ENCODE measurements at regions not wholly inside any gene's neighbourhood (a gene's known extent, or its start where the extent isn't known, plus 50 kb on each side); places are given as distances from the start of the nearest gene placed in this dataset.

GRCh38 chr5:57406641-57407040 lies 76.0 kb downstream of the ACTBL2 start:
- DNase-seq (ENCODE audit: low read depth in 1 of 2, low spot score in 1 of 2): no peak
- no peak overlapping the region for H3K27ac ChIP-seq (replicated peaks)
- TF ChIP-seq REST (IDR thresholded peaks at IDR 0.05; ENCODE audit: insufficient replicate concordance, low read depth) (no peak), GABPA (IDR thresholded peaks at IDR 0.05; ENCODE audit: low read depth) (no peak), CTCF (IDR thresholded peaks at IDR 0.05; ENCODE audit: insufficient read depth, low read length) (no peak), SPI1 (IDR thresholded peaks at IDR 0.05; ENCODE audit: borderline replicate concordance, low read depth) (no peak), POLR2AphosphoS5 (IDR thresholded peaks at IDR 0.05; ENCODE audit: low read depth) (no peak)
- H3K4me3 ChIP-seq (replicated peaks; ENCODE audit: insufficient read depth, low read length): no peak overlapping the region
- no peaks in the 10 kb centered on the region for H3K27me3 ChIP-seq (ENCODE audit: insufficient read depth, poor library complexity, severe bottlenecking)

GRCh38 chr5:57405984-57406383 lies 76.6 kb downstream of the ACTBL2 start:
- TF ChIP-seq SPI1 (IDR thresholded peaks at IDR 0.05; ENCODE audit: borderline replicate concordance, low read depth) (no peak), POLR2AphosphoS5 (IDR thresholded peaks at IDR 0.05; ENCODE audit: low read depth) (no peak), REST (IDR thresholded peaks at IDR 0.05; ENCODE audit: insufficient replicate concordance, low read depth) (no peak), CTCF (IDR thresholded peaks at IDR 0.05; ENCODE audit: insufficient read depth, low read length) (no peak), GABPA (IDR thresholded peaks at IDR 0.05; ENCODE audit: low read depth) (no peak)
- H3K4me3 ChIP-seq (replicated peaks; ENCODE audit: insufficient read depth, low read length): no peak overlapping the region
- no peaks in the 10 kb centered on the region for H3K27me3 ChIP-seq (ENCODE audit: insufficient read depth, poor library complexity, severe bottlenecking)
- H3K27ac ChIP-seq (replicated peaks): no peak overlapping the region
- no peak for DNase-seq (ENCODE audit: low read depth in 1 of 2, low spot score in 1 of 2)

GRCh38 chr5:57402761-57403160 lies 79.8 kb downstream of the ACTBL2 start:
- no peak for DNase-seq (ENCODE audit: low read depth in 1 of 2, low spot score in 1 of 2)
- no peak overlapping the region for H3K4me3 ChIP-seq (replicated peaks; ENCODE audit: insufficient read depth, low read length)
- H3K27me3 ChIP-seq (ENCODE audit: insufficient read depth, poor library complexity, severe bottlenecking): no peaks in the 10 kb centered on the region
- no peak for TF ChIP-seq CTCF (IDR thresholded peaks at IDR 0.05; ENCODE audit: insufficient read depth, low read length)
- TF ChIP-seq GABPA (IDR thresholded peaks at IDR 0.05; ENCODE audit: low read depth): no peak
- TF ChIP-seq POLR2AphosphoS5 (IDR thresholded peaks at IDR 0.05; ENCODE audit: low read depth): no peak
- TF ChIP-seq REST (IDR thresholded peaks at IDR 0.05; ENCODE audit: insufficient replicate concordance, low read depth): no peak
- no peak for TF ChIP-seq SPI1 (IDR thresholded peaks at IDR 0.05; ENCODE audit: borderline replicate concordance, low read depth)
- no peak overlapping the region for H3K27ac ChIP-seq (replicated peaks)

Data from HL-60 (cell line).